COLO668 (cell line): ENCODE measurements at regions not wholly inside any gene's neighbourhood (a gene's known extent, or its start where the extent isn't known, plus 50 kb on each side); places are given as distances from the start of the nearest gene placed in this dataset.

Source experiments
- DNase-seq: peaks from one replicate; lab custom pipeline; 2025; ENCODE audit not compliant: unreplicated experiment; lab: John Stamatoyannopoulos, UW

DNA sequence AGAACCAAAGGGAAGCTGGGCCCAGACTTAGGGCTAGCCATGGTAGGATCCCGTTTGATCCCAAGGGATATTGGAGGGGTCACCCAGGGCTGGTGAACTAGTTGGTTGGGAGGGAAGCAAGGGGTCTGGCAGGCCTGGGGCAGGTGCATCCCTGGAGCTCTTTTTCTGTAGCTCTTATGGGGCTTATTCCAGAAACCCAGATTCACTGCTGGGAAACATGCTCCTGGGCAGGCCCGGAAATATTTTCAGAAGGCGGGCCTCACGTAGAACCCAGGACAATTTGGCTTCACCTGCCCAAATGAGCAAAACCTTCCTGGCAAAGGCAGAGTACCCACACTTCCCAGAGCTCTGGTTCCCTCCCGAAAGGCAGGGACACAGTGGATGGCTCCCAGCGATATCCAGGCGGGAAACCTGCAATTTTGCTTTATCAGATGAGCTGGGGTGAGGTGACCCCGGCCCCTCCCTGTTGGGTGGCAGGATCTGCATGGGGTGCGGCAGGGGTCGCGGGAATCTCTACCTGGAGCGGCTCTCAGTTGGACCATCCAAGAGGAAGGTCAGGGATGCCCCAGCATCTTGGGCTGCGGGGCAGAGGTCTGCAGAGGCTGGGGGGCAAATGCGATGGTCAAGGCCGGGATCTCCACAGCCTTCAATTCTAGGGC, 533.9 kb downstream of the TCERG1L start:
- DNase-seq: no peak

- no peak for DNase-seq
Observed at GRCh38 chr10:130778166-130778545, 533.4 kb downstream of the TCERG1L start.

DNA sequence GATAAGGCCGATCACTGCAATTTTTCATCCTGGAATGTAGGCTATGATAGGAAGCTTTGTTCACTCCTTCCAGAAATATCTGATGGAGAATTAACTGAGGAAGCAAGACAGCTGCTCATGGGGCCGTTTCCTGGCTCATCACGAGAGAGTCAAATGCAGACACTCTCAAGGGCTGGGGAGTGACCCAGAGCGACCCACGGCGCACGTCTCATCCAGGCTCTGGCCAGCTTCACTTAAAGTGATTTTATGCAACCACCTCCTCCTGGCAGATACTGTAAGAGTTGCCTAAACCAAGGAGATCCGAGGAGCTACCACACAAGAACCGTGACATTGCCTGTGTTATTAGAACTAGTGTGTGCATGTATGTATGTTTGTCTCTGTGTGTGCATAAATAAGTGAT, 530.8 kb downstream of the TCERG1L start:
- no peak for DNase-seq

DNA sequence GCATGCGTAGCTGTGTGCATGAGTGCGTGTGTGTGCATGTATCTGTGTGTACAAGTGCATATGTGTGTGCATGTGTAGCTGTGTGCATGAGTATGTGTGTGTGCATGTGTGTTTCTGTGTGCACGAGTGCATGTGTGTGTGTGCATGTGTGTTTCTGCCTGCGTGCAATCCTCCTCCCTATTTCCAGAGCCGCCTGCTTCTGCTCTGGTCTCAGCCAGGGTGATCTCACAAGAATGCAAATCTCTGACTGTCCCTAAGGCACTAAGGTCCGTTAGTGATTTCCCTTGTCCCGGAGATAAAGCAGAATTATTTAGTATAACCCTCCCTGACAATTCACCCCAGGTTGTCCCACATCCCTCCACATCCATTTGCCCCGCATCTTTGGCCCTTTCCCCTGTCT, 530.3 kb downstream of the TCERG1L start:
- DNase-seq: no peak

DNA sequence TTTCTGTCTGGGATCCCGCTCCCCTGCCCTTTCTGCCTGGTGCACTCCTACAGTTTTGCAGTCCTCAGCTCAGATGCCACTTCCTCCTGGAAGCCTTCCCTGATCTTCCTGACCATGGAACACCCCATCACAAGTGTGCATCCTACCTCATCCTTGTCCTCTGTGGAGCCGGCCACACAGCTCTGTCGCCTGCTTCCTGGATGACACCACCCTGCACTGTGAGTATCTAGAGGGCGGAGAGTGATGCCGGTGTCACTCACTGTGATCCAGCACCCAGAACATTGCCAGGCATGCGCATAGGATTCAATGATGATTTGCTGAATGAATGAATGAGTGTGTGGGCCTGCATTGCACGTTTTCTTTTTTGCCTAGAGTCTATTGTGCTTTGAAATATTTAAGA, 529.9 kb downstream of the TCERG1L start:
- no peak for DNase-seq

GRCh38 chr10:130782467-130782866, 529.1 kb downstream of the TCERG1L start:
- no peak for DNase-seq

GRCh38 chr10:130784326-130784725, 527.2 kb downstream of the TCERG1L start:
- no peak for DNase-seq

GRCh38 chr10:130786365-130786966, 525.1 kb downstream of the TCERG1L start:
- no peak for DNase-seq

DNA sequence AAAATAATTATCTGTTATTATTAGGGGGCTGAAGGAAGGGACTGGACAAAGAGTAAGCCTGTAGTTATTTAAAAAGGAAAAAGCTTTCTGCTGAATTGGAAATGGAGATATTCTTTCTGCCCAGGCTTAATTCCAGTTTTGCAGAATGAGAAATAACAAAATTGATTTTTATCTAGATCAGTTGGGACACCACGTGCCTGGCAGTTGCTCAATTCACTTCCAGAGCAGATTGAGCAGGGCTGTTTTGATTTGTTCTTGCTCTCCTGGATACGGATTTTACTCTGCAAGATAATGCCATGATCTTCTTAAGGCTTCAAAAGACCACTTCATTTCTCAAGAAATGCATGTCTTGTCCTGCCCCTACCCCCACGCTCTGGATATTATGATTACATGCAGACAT, 524.3 kb downstream of the TCERG1L start:
- DNase-seq: no peak

GRCh38 chr10:130787821-130788220, 523.7 kb downstream of the TCERG1L start:
- DNase-seq: no peak

DNA sequence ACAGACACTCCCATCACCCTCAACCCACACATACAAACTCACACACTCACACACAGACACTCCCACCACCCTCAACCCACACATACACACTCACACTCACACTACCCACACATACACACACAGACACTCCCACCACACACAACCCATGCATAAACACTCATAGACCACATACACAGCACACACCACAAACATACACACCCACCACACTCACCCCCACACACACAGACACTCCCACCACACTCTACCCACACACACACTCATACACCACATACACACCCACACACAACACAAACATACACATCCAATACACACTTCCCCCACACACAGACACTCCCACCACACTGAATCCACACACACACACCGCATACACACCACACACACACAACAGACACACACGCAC, 521.2 kb downstream of the TCERG1L start:
- no peak for DNase-seq

- DNase-seq: no peak
Observed at GRCh38 chr10:130792096-130792845, 519.2 kb downstream of the TCERG1L start.

DNA sequence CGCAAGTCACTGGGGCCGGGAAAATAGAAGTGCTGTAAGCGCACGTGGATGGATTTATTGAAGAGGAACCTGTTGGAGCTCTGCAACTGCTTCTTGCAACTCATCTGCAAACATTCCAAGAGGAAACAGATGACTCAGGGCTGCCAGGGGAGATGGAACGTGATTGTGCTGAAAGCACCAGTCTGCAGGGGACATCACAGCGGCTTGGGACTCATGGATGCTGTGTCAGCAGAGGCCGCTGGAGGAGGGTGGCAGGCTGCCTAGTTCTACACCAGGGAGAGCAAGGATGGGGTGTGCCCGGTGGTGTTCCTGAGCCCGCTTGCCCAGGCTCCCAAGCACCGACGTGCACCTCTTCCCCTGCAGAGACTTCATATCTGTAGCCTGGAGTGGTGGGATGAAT, 515.7 kb downstream of the TCERG1L start:
- DNase-seq: no peak

DNA sequence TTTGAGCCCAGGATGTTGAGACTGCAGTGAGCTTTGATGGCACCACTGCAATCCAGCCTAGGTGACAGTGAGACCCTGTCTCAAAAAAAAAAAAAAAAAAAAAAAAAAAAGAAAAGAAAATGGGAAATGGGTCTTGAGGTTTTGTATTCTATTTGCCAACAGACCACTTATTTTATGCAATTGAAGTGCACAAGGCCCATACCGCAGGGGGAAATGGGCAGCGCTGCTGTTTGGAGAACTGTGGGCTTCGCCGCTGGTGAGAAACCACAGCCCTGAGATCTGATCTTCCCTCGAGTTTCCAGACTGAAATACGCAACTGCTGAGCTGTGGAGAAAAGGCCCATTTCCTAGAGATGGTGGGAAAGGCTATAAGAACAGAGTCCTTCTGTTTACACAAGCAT, 512.0 kb downstream of the TCERG1L start:
- DNase-seq: no peak

DNA sequence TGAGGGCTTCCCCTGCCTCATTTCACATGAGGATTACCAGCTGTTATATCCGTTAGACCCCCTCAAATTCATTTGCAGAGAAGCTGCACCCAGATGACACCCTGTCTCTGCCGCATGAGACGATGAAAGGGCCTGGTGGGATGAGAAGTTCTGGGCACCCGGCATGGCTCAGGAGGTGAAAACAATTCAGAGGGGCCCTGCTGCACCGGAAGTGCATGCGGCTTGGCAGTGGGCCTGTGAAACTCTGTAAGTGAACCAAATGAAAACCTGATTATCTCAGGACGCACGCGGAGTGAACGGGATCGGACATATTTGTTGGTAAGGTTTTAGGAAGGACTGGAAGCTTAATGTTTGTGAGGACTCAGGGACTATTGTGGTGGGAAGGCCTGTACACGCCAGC, 511.2 kb downstream of the TCERG1L start:
- no peak for DNase-seq

DNA sequence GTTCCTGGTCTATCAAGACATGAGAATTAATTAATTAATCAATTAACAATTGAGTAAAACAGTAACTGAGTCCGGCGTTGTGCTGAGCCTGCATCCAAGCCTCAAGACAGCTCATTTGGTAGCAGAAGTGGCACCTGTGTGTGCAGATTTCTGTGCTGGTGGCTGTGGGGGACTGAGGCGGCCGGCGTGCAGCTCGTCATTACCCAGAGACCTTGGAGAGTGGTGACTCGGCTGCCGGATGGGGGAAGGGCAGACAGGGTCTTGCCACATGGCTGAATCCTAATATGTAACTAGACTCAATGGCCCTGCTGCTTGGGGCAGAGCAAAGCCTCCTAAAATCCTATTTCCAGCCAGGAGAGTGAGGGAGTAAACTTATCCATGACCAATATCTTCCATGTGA, 510.2 kb downstream of the TCERG1L start:
- DNase-seq: no peak

DNA sequence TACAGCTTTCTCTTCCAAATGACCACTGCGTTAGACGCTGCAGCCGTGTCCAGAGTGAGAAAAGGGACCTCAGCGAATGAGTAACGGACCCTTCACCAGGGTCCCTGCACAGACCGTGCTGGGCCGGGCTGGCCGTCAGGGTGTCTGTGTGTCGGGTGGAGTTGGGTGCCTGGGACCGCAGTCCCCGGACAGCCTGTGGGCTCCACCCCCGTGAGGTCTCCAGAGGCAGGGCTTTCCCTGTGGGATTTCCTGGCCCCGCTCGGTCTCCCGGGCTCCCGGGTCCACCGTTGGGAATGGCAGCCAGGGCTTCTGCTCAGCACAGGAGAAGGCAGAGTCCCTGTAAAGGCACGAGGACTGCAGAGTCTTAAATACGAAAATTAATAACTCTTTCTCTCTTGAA, 509.7 kb downstream of the TCERG1L start:
- no peak for DNase-seq

GRCh38 chr10:130802301-130802700, 509.2 kb downstream of the TCERG1L start:
- DNase-seq: peak; percentile 15

DNA sequence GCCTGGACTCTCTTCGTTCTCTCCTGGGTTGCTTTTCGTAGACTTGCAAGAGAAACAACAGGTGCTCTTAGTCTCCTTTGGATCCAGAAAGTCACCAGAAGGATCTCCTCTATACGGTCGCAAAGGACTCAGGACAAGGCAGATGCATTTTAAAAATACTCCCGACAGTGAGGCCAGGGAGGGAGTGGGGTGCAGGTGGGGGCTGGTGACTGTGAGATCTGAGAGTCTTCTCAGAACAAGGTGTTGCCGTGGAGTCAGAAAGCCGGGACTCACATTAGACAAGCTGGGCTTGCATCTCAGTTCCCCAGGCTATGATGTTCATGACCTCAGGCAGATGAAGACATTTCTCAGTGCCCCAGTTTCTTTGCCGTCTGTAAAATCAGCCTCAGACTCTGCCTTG, 507.2 kb downstream of the TCERG1L start:
- DNase-seq: no peak

GRCh38 chr10:130804778-130805634, 506.5 kb downstream of the TCERG1L start:
- no peak for DNase-seq

GRCh38 chr10:130805635-130806030, 505.9 kb downstream of the TCERG1L start:
- no peak for DNase-seq

DNA sequence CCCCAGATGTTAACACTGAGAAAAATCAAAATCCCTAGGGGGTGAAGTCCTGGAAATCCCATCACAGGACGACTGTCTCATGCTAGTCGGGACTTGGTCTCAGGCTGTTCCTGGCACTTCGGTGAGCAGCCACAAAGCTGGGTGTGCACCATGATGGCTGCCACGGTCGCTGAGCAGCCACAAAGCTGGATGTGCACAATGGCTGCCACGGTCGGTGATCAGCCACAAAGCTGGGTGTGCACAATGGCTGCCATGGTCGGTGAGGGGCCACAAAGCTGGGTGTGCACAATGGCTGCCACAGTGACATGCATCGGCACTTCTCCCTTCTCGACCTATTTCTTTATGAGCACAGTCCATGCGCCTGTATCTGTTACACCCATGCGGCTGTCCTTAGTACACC, 505.1 kb downstream of the TCERG1L start:
- DNase-seq: no peak
